ENCODE measurements at regions not wholly inside any gene's neighbourhood (a gene's known extent, or its start where the extent isn't known, plus 50 kb on each side); places are given as distances from the start of the nearest gene placed in this dataset.
"Not testable (repeated sequence)": the region's sequence is repeated elsewhere in the genome, so short reads cannot be mapped to it uniquely, and the experiment has no call there.

DNA sequence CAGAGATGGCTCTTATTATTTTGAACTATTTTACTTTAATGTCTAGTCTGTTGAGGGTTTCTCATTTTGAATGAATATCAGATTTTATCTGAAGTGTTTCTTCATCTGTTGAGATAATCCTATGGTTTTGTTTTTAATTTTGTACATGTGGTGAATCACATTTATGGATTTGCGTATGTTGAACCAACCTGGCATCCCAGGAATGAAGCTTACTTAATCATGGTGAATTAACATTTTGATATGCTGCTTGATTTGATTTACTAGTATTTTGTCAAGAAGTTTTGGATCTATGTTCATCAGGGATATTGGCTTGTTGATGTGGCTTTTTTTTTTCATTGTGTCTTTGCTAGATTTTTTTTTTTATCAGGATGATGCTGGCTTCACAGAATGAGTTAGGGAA is 2390.9 kb downstream of the PCDH7 start:
- Histone ChIP-seq H3K4me1 (ENCODE audit: insufficient read depth, insufficient read length) (no peaks in the 10 kb centered on the region), H3K36me3 (ENCODE audit: insufficient read depth, insufficient read length, low read length) (no peaks in the 10 kb centered on the region), H3K9me3 (ENCODE audit: insufficient read depth, low read length) (no peaks in the 10 kb centered on the region), H3K9ac (ENCODE audit: insufficient read length, low read depth) (no peak overlapping the region), H3K27me3 (ENCODE audit: insufficient read depth, insufficient read length) (no peaks in the 10 kb centered on the region), H3K4me3 (ENCODE audit: insufficient read length, low read depth) (no peak overlapping the region)
- TF ChIP-seq SUZ12 (IDR thresholded peaks at IDR 0.05; ENCODE audit: extremely low read depth, insufficient read depth, insufficient read length) (no peak), ZNF274 (IDR thresholded peaks at IDR 0.05; ENCODE audit: low read depth, low read length) (no peak), YY1 (IDR thresholded peaks at IDR 0.05; ENCODE audit: insufficient read depth, insufficient read length) (no peak)
- no peak for DNase-seq (ENCODE audit: low read depth, low spot score)

DNA sequence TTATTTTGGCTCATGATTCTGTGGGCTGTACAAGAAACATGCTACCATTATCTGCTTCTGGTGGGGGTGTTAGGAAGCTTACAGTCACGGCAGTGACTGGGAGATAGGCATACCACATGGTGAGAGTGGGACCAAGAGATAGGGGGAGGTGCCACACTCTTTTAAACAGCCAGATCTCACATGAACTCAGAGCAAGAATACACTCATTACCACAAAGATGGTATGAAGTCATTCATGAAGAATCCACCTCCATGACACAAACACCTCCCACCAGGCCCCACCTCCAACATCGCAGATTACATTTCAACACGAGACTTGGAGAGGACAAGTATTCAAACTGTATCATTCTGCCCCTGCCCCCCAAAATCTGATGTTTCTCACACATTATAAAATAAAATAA is 2396.7 kb downstream of the PCDH7 start:
- TF ChIP-seq YY1 (IDR thresholded peaks at IDR 0.05; ENCODE audit: insufficient read depth, insufficient read length) (no peak), ZNF274 (IDR thresholded peaks at IDR 0.05; ENCODE audit: low read depth, low read length) (no peak)
- Histone ChIP-seq H3K27me3 (ENCODE audit: insufficient read depth, insufficient read length) (no peaks in the 10 kb centered on the region), H3K36me3 (ENCODE audit: insufficient read depth, insufficient read length, low read length) (no peaks in the 10 kb centered on the region), H3K9me3 (ENCODE audit: insufficient read depth, low read length) (no peaks in the 10 kb centered on the region), H3K9ac (ENCODE audit: insufficient read length, low read depth) (no peak overlapping the region), H3K4me1 (ENCODE audit: insufficient read depth, insufficient read length) (no peaks in the 10 kb centered on the region), H3K4me3 (ENCODE audit: insufficient read length, low read depth) (no peak overlapping the region)
- DNase-seq (ENCODE audit: low read depth, low spot score): no peak

GRCh38 chr4:33126002-33126401 is 2405.8 kb downstream of the PCDH7 start:
- TF ChIP-seq YY1 (IDR thresholded peaks at IDR 0.05; ENCODE audit: insufficient read depth, insufficient read length) (no peak), SUZ12 (IDR thresholded peaks at IDR 0.05; ENCODE audit: extremely low read depth, insufficient read depth, insufficient read length) (no peak), ZNF274 (IDR thresholded peaks at IDR 0.05; ENCODE audit: low read depth, low read length) (no peak)
- Histone ChIP-seq H3K4me3 (ENCODE audit: insufficient read length, low read depth) (no peak overlapping the region), H3K36me3 (ENCODE audit: insufficient read depth, insufficient read length, low read length) (no peaks in the 10 kb centered on the region), H3K27me3 (ENCODE audit: insufficient read depth, insufficient read length) (no peaks in the 10 kb centered on the region), H3K4me1 (ENCODE audit: insufficient read depth, insufficient read length) (no peaks in the 10 kb centered on the region), H3K9me3 (ENCODE audit: insufficient read depth, low read length) (no peaks in the 10 kb centered on the region), H3K9ac (ENCODE audit: insufficient read length, low read depth) (no peak overlapping the region)
- no peak for DNase-seq (ENCODE audit: low read depth, low spot score)

GRCh38 chr4:33130662-33131061 is 2410.5 kb downstream of the PCDH7 start:
- not testable (repeated sequence) for H3K4me1 ChIP-seq (ENCODE audit: insufficient read depth, insufficient read length); H3K36me3 ChIP-seq (ENCODE audit: insufficient read depth, insufficient read length, low read length); H3K9me3 ChIP-seq (ENCODE audit: insufficient read depth, low read length); DNase-seq (ENCODE audit: low read depth, low spot score); H3K4me3 ChIP-seq (ENCODE audit: insufficient read length, low read depth); H3K27me3 ChIP-seq (ENCODE audit: insufficient read depth, insufficient read length); H3K9ac ChIP-seq (ENCODE audit: insufficient read length, low read depth)

DNA sequence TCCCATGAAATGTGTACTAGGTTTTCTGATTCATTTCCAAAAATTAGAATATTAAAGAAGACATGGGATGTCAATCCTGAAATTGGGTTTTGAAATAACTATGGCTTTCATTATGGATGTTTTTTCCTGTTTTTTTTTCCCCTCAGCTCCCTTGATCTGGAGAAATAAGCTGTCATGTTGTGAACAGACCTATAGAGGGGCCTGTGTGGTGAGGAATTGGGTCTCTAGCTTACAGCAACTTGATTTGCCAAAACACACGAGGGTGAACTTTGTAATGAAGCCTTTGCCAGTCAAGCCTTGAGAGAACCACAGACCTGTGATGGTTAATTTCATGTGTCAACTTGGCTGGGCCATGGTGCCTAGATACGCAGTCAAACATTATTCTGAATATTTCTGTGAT is 2413.6 kb downstream of the PCDH7 start:
- Histone ChIP-seq H3K36me3 (ENCODE audit: insufficient read depth, insufficient read length, low read length) (no peaks in the 10 kb centered on the region), H3K4me1 (ENCODE audit: insufficient read depth, insufficient read length) (no peaks in the 10 kb centered on the region), H3K9ac (ENCODE audit: insufficient read length, low read depth) (no peak overlapping the region), H3K4me3 (ENCODE audit: insufficient read length, low read depth) (no peak overlapping the region), H3K9me3 (ENCODE audit: insufficient read depth, low read length) (no peaks in the 10 kb centered on the region), H3K27me3 (ENCODE audit: insufficient read depth, insufficient read length) (no peaks in the 10 kb centered on the region)
- no peak for DNase-seq (ENCODE audit: low read depth, low spot score)
- no peak for TF ChIP-seq SUZ12 (IDR thresholded peaks at IDR 0.05; ENCODE audit: extremely low read depth, insufficient read depth, insufficient read length)
- TF ChIP-seq YY1 (IDR thresholded peaks at IDR 0.05; ENCODE audit: insufficient read depth, insufficient read length): no peak
- no peak for TF ChIP-seq ZNF274 (IDR thresholded peaks at IDR 0.05; ENCODE audit: low read depth, low read length)

DNA sequence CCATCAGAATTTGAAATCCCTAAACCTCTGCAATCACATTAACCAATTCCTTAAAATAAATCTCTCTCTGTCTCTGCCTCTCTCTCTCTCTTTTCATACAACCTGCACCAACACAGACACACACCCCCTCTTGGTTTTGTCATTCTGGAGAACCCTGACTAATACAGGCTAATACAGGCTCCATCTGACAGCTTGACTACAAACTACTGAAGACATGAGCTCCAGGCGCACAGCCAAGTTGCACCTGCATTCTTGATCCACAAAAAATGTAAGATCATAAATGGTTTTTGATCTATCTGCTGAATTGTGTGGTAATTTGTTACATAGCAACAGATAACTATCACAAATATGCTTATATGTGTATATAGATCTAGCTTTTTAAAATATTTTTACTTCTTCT is 2414.2 kb downstream of the PCDH7 start:
- H3K27me3 ChIP-seq (ENCODE audit: insufficient read depth, insufficient read length): no peaks in the 10 kb centered on the region
- no peak overlapping the region for H3K4me3 ChIP-seq (ENCODE audit: insufficient read length, low read depth)
- DNase-seq (ENCODE audit: low read depth, low spot score): no peak
- H3K9ac ChIP-seq (ENCODE audit: insufficient read length, low read depth): no peak overlapping the region
- no peaks in the 10 kb centered on the region for H3K9me3 ChIP-seq (ENCODE audit: insufficient read depth, low read length)
- H3K4me1 ChIP-seq (ENCODE audit: insufficient read depth, insufficient read length): no peaks in the 10 kb centered on the region
- H3K36me3 ChIP-seq (ENCODE audit: insufficient read depth, insufficient read length, low read length): no peaks in the 10 kb centered on the region
- TF ChIP-seq YY1 (IDR thresholded peaks at IDR 0.05; ENCODE audit: insufficient read depth, insufficient read length) (no peak), SUZ12 (IDR thresholded peaks at IDR 0.05; ENCODE audit: extremely low read depth, insufficient read depth, insufficient read length) (no peak), ZNF274 (IDR thresholded peaks at IDR 0.05; ENCODE audit: low read depth, low read length) (no peak)

- H3K9me3 ChIP-seq (ENCODE audit: insufficient read depth, low read length): no peaks in the 10 kb centered on the region
- no peak for DNase-seq (ENCODE audit: low read depth, low spot score)
- TF ChIP-seq ZNF274 (IDR thresholded peaks at IDR 0.05; ENCODE audit: low read depth, low read length) (no peak), SUZ12 (IDR thresholded peaks at IDR 0.05; ENCODE audit: extremely low read depth, insufficient read depth, insufficient read length) (no peak), YY1 (IDR thresholded peaks at IDR 0.05; ENCODE audit: insufficient read depth, insufficient read length) (no peak)
- H3K9ac ChIP-seq (ENCODE audit: insufficient read length, low read depth): no peak overlapping the region
- H3K4me1 ChIP-seq (ENCODE audit: insufficient read depth, insufficient read length): no peaks in the 10 kb centered on the region
- H3K36me3 ChIP-seq (ENCODE audit: insufficient read depth, insufficient read length, low read length): no peaks in the 10 kb centered on the region
- no peak overlapping the region for H3K4me3 ChIP-seq (ENCODE audit: insufficient read length, low read depth)
- no peaks in the 10 kb centered on the region for H3K27me3 ChIP-seq (ENCODE audit: insufficient read depth, insufficient read length)
These were observed 2429.7 kb downstream of the PCDH7 start for GRCh38 chr4:33149658-33150524.

All from NT2/D1 (cell line).